Transverse colon (tissue), 4 donors: ENCODE measurements at regions not wholly inside any gene's neighbourhood (a gene's known extent, or its start where the extent isn't known, plus 50 kb on each side); places are given as distances from the start of the nearest gene placed in this dataset.
A peak's percentile ranks its signal among the peaks of the same experiment; 100 is the strongest.

Experiments used
- DNase-seq: peaks from one replicate; pipeline ENCODE4 v3.0.0-alpha.2; 2019
- H3K27ac ChIP-seq, 4 donors: fragments of 200-600 bp; sonication (generic); 2 replicates each; pipeline ENCODE4 v1.5.1; 2016 to 2018; ENCODE audit warnings: inconsistent platforms in 4 of 4
- H3K27me3 ChIP-seq: fragments of 200-600 bp; sonication (generic); 2 replicates; pipeline ENCODE4 v1.5.1; 2017; ENCODE audit warnings: inconsistent platforms
- H3K36me3 ChIP-seq, 4 donors: fragments of 200-600 bp; sonication (generic); 2 replicates each; pipeline ENCODE4 v1.5.1; 2017 to 2019; ENCODE audit warnings: inconsistent platforms in 4 of 4
- H3K4me1 ChIP-seq, 4 donors: fragments of 200-600 bp; sonication (generic); 2 replicates each; pipeline ENCODE4 v1.5.1; 2017 to 2020; ENCODE audit warnings: inconsistent platforms in 4 of 4
- H3K4me3 ChIP-seq, 4 donors: fragments of 200-600 bp; sonication (generic); 1 replicate in 1 of 4; 2 replicates in 3 of 4; pipeline versions ENCODE4 v1.5.1 to v1.6.1; 2017 to 2019; ENCODE audit warnings: inconsistent platforms in 4 of 4
- H3K9me3 ChIP-seq, 2 donors: fragments of 200-600 bp; sonication (generic); 2 replicates each; pipeline ENCODE4 v1.5.1; 2017 to 2019; ENCODE audit warnings: inconsistent platforms in 2 of 2
- CTCF ChIP-seq, 5 experiments: fragments of 200-600 bp in 3 of 5; fragments of 450-650 bp in 2 of 5; sonication (generic) in 3 of 5; IDR thresholded peaks; 1 replicate in 2 of 5; 2 replicates in 3 of 5; pipeline ENCODE4 v1.5.1; 2016 to 2017; ENCODE audit warnings: antibody characterized with exemption in 5 of 5, inconsistent platforms in 3 of 5, mild to moderate bottlenecking in 2 of 5, moderate library complexity in 1 of 5
- EP300 ChIP-seq: sonication (generic); formaldehyde crosslinking; IDR thresholded peaks from one replicate; pipeline ENCODE4 v1.6.1; 2017; ENCODE audit warnings: antibody characterized with exemption, low read depth
- POLR2A ChIP-seq: fragments of 450-650 bp; IDR thresholded peaks from one replicate; pipeline ENCODE4 v1.6.1; 2016; ENCODE audit warnings: antibody characterized with exemption, mild to moderate bottlenecking, moderate library complexity
- POLR2AphosphoS5 ChIP-seq, 3 donors: sonication (generic); formaldehyde crosslinking; IDR thresholded peaks; one replicate each; pipeline ENCODE4 v1.6.1; 2016; ENCODE audit warnings: antibody characterized with exemption in 3 of 3
- WGBS, 2 donors: methylation state at CpG; one replicate each; pipeline ENCODE4 v1.1.5; 2018; ENCODE audit warnings: low coverage in 1 of 2; 5-methylcytosine and 5-hydroxymethylcytosine counted together
- in situ Hi-C, 4 donors: fragments of 200-750 bp; cut with MboI; loops; one replicate each; pipeline versions ENCODE4 v1.15.0 to v1.15.1; 2017; ENCODE audit warnings: low sequenced_read_pairs in 3 of 4, low pct_ligation_motif_present in 1 of 4, low pct_unique_long_range_greater_than_20kb in 1 of 4
- intact Hi-C: fragments of 100-400 bp; cut with DNase I; formaldehyde crosslinking; loops from one replicate; pipeline ENCODE4 v1.15.1; 2023; ENCODE audit warnings: low total_unique reads

GRCh38 chr2:56444339-56444738 lies 260.5 kb downstream of the CCDC85A start:
- DNase-seq: peak; percentile 74
- Histone ChIP-seq H3K27ac (peak overlapping the region in 1 of 4 donors; percentile 6), H3K4me1 (peaks cover 0 to 8% (median under 1%) of the 10 kb centered on the region in 4 donors), H3K27me3 (no peaks in the 10 kb centered on the region), H3K9me3 (no peaks in the 10 kb centered on the region), H3K4me3 (no peak overlapping the region), H3K36me3 (no peaks in the 10 kb centered on the region)
- intact Hi-C loops (no loop called here), in situ Hi-C loops (no loop called here)
- 42% methylated on average over 4 of the region's 4 CpGs; no CpG with 5 or more reads in 1 of the 2 donors for WGBS, 2 donors
- no peak for TF ChIP-seq EP300
- no peak for TF ChIP-seq POLR2A
- peak in 1 of 3 donors; percentile 10 for TF ChIP-seq POLR2AphosphoS5 (IDR thresholded peaks at IDR 0.05)
- TF ChIP-seq CTCF (IDR thresholded peaks at IDR 0.05): no peak

- Histone ChIP-seq H3K27me3 (no peaks in the 10 kb centered on the region), H3K36me3 (no peaks in the 10 kb centered on the region), H3K4me1 (peaks cover 0 to 13% (median 2%) of the 10 kb centered on the region in 4 donors), H3K9me3 (peaks cover 0 to 3% of the 10 kb centered on the region in 2 donors), H3K4me3 (no peak overlapping the region), H3K27ac (peak overlapping the region; percentile 9 to 54 (median 44))
- DNase-seq: peak; percentile 13
- in situ Hi-C loops: no loop called here
- no peak for TF ChIP-seq POLR2A
- TF ChIP-seq EP300: no peak
- TF ChIP-seq POLR2AphosphoS5 (IDR thresholded peaks at IDR 0.05): no peak
- TF ChIP-seq CTCF (IDR thresholded peaks at IDR 0.05): no peak
- intact Hi-C loops: no loop called here
- WGBS, 2 donors: 14 to 24% methylated on average over 1 to 5 of the region's 5 CpGs
Observed at GRCh38 chr2:56448403-56449001, 264.7 kb downstream of the CCDC85A start.

- in situ Hi-C loops (no loop called here), intact Hi-C loops (no loop called here)
- Histone ChIP-seq H3K9me3 (peaks cover 0 to 3% of the 10 kb centered on the region in 2 donors), H3K4me3 (no peak overlapping the region), H3K36me3 (no peaks in the 10 kb centered on the region), H3K4me1 (peaks cover 0 to 13% (median 2%) of the 10 kb centered on the region in 4 donors), H3K27me3 (no peaks in the 10 kb centered on the region), H3K27ac (peak overlapping the region; percentile 9 to 54 (median 44))
- WGBS, 2 donors: 19 to 30% methylated on average over 7 to 8 of the region's 8 CpGs
- no peak for TF ChIP-seq CTCF (IDR thresholded peaks at IDR 0.05)
- TF ChIP-seq POLR2AphosphoS5 (IDR thresholded peaks at IDR 0.05): no peak
- no peak for TF ChIP-seq POLR2A
- no peak for TF ChIP-seq EP300
- DNase-seq: peak; percentile 80
Observed at GRCh38 chr2:56449002-56449431, 265.2 kb downstream of the CCDC85A start.

GRCh38 chr2:56449449-56449860 lies 265.7 kb downstream of the CCDC85A start:
- H3K36me3 ChIP-seq: no peaks in the 10 kb centered on the region
- intact Hi-C loops: no loop called here
- H3K9me3 ChIP-seq: peaks cover 0 to 3% of the 10 kb centered on the region in 2 donors
- H3K4me1 ChIP-seq: peaks cover 0 to 13% (median 2%) of the 10 kb centered on the region in 4 donors
- in situ Hi-C loops: no loop called here
- no peaks in the 10 kb centered on the region for H3K27me3 ChIP-seq
- whole genome bisulfite sequencing, 2 donors: 21 to 35% methylated on average over 2 of the region's 2 CpGs
- DNase-seq: no peak
- no peak for TF ChIP-seq POLR2A
- no peak for TF ChIP-seq CTCF (IDR thresholded peaks at IDR 0.05)
- TF ChIP-seq POLR2AphosphoS5 (IDR thresholded peaks at IDR 0.05): no peak
- no peak for TF ChIP-seq EP300
- no peak overlapping the region for H3K4me3 ChIP-seq
- peak overlapping the region in 3 of 4 donors; percentile 4 to 35 (median 14) for H3K27ac ChIP-seq
